Lower leg skin (tissue), 3 donors: ENCODE measurements at regions not wholly inside any gene's neighbourhood (a gene's known extent, or its start where the extent isn't known, plus 50 kb on each side); places are given as distances from the start of the nearest gene placed in this dataset.

Experiments
- POLR2A ChIP-seq, 2 donors: fragments of 450-650 bp; IDR thresholded peaks; one replicate each; pipeline ENCODE4 v1.6.1; 2016 to 2017; ENCODE audit warnings: antibody characterized with exemption in 2 of 2, mild to moderate bottlenecking in 1 of 2, moderate library complexity in 1 of 2
- TF ChIP-seq, protein P1 (sequence below), 3 donors: fragments of 450-650 bp; IDR thresholded peaks; one replicate each; pipeline ENCODE4 v1.5.1; 2016; ENCODE audit warnings: antibody characterized with exemption in 3 of 3, mild to moderate bottlenecking in 3 of 3, moderate library complexity in 2 of 3

DNA sequence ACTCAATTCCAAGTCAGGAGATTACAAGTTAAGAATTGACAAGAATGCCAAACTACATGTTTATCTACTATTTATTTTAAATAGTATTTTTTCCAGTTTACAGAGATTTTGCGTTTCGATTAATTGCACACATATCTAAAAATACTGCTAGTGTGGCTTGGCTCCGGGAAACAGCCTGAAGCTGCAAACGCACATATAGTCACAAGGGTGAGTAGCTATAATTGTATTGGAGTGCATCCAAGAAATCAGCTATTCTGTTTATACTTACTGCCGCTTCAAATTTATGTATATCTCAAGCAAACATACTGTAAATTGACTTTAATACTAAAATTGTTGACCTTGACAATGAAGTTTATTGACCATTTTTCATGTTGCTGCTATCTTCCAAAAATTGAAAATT is 77.0 kb upstream of the PLSCR5 start:
- TF ChIP-seq, protein P1, sequence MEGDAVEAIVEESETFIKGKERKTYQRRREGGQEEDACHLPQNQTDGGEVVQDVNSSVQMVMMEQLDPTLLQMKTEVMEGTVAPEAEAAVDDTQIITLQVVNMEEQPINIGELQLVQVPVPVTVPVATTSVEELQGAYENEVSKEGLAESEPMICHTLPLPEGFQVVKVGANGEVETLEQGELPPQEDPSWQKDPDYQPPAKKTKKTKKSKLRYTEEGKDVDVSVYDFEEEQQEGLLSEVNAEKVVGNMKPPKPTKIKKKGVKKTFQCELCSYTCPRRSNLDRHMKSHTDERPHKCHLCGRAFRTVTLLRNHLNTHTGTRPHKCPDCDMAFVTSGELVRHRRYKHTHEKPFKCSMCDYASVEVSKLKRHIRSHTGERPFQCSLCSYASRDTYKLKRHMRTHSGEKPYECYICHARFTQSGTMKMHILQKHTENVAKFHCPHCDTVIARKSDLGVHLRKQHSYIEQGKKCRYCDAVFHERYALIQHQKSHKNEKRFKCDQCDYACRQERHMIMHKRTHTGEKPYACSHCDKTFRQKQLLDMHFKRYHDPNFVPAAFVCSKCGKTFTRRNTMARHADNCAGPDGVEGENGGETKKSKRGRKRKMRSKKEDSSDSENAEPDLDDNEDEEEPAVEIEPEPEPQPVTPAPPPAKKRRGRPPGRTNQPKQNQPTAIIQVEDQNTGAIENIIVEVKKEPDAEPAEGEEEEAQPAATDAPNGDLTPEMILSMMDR (IDR thresholded peaks at IDR 0.05): no peak
- no peak for TF ChIP-seq POLR2A (IDR thresholded peaks at IDR 0.05)
